ENCODE measurements at regions not wholly inside any gene's neighbourhood (a gene's known extent, or its start where the extent isn't known, plus 50 kb on each side); places are given as distances from the start of the nearest gene placed in this dataset.

DNA sequence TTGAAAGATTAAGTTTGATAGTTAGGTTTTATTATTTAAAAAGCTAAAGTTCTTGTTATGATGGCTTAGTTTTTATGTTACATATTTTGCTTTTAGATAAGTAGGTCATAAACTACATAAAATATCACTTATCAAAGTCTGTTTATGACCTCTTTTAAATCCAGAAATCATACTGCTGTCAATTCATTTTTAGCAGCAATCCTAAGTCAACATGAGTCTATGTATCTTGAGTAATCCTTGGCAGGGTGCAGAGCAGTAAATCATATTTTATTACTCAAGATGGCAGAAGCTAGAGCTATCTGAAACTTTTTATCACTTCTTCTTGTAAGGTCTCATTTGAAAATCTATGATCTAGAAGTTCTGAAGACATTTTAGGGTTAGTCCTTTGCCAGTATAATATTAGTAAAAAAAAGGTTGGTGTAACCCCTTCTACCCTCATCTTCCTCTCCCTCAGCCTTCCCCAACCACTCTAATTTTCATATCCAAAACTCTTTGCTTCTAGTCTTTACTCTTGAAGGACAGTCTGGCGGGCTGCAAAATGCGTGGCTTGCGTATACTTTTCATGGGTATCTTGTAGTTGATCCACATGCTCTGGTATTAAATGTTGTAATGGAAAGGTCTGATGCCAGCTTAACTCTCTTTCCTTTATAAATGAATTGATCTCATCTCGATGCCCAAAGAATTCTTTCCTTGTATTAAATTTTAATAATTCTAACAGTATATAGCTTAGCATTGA, 134.0 kb upstream of the THRB start (continued):
- TF ChIP-seq, protein P1, sequence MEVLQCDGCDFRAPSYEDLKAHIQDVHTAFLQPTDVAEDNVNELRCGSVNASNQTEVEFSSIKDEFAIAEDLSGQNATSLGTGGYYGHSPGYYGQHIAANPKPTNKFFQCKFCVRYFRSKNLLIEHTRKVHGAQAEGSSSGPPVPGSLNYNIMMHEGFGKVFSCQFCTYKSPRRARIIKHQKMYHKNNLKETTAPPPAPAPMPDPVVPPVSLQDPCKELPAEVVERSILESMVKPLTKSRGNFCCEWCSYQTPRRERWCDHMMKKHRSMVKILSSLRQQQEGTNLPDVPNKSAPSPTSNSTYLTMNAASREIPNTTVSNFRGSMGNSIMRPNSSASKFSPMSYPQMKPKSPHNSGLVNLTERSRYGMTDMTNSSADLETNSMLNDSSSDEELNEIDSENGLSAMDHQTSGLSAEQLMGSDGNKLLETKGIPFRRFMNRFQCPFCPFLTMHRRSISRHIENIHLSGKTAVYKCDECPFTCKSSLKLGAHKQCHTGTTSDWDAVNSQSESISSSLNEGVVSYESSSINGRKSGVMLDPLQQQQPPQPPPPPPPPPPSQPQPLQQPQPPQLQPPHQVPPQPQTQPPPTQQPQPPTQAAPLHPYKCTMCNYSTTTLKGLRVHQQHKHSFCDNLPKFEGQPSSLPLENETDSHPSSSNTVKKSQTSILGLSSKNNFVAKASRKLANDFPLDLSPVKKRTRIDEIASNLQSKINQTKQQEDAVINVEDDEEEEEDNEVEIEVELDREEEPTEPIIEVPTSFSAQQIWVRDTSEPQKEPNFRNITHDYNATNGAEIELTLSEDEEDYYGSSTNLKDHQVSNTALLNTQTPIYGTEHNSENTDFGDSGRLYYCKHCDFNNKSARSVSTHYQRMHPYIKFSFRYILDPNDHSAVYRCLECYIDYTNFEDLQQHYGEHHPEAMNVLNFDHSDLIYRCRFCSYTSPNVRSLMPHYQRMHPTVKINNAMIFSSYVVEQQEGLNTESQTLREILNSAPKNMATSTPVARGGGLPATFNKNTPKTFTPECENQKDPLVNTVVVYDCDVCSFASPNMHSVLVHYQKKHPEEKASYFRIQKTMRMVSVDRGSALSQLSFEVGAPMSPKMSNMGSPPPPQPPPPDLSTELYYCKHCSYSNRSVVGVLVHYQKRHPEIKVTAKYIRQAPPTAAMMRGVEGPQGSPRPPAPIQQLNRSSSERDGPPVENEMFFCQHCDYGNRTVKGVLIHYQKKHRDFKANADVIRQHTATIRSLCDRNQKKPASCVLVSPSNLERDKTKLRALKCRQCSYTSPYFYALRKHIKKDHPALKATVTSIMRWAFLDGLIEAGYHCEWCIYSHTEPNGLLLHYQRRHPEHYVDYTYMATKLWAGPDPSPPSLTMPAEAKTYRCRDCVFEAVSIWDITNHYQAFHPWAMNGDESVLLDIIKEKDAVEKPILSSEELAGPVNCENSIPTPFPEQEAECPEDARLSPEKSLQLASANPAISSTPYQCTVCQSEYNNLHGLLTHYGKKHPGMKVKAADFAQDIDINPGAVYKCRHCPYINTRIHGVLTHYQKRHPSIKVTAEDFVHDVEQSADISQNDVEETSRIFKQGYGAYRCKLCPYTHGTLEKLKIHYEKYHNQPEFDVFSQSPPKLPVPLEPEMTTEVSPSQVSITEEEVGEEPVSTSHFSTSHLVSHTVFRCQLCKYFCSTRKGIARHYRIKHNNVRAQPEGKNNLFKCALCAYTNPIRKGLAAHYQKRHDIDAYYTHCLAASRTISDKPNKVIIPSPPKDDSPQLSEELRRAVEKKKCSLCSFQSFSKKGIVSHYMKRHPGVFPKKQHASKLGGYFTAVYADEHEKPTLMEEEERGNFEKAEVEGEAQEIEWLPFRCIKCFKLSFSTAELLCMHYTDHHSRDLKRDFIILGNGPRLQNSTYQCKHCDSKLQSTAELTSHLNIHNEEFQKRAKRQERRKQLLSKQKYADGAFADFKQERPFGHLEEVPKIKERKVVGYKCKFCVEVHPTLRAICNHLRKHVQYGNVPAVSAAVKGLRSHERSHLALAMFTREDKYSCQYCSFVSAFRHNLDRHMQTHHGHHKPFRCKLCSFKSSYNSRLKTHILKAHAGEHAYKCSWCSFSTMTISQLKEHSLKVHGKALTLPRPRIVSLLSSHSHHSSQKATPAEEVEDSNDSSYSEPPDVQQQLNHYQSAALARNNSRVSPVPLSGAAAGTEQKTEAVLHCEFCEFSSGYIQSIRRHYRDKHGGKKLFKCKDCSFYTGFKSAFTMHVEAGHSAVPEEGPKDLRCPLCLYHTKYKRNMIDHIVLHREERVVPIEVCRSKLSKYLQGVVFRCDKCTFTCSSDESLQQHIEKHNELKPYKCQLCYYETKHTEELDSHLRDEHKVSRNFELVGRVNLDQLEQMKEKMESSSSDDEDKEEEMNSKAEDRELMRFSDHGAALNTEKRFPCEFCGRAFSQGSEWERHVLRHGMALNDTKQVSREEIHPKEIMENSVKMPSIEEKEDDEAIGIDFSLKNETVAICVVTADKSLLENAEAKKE (CRISPR knock-in tag; IDR thresholded peaks at IDR 0.05) = no peak
- TF ChIP-seq POLR2AphosphoS5 (IDR thresholded peaks at IDR 0.05; ENCODE audit: low read depth) = no peak
- no peak for TF ChIP-seq NANOG (IDR thresholded peaks at IDR 0.05; ENCODE audit: borderline replicate concordance)
- TF ChIP-seq EZH2 (IDR thresholded peaks at IDR 0.05; ENCODE audit: low read depth, unreplicated experiment) = no peak
- TF ChIP-seq, protein P2, sequence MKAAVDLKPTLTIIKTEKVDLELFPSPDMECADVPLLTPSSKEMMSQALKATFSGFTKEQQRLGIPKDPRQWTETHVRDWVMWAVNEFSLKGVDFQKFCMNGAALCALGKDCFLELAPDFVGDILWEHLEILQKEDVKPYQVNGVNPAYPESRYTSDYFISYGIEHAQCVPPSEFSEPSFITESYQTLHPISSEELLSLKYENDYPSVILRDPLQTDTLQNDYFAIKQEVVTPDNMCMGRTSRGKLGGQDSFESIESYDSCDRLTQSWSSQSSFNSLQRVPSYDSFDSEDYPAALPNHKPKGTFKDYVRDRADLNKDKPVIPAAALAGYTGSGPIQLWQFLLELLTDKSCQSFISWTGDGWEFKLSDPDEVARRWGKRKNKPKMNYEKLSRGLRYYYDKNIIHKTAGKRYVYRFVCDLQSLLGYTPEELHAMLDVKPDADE (IDR thresholded peaks at IDR 0.05) = no peak
- TF ChIP-seq STAT1 (IDR thresholded peaks at IDR 0.05; ENCODE audit: unreplicated experiment) = no peak

DNA sequence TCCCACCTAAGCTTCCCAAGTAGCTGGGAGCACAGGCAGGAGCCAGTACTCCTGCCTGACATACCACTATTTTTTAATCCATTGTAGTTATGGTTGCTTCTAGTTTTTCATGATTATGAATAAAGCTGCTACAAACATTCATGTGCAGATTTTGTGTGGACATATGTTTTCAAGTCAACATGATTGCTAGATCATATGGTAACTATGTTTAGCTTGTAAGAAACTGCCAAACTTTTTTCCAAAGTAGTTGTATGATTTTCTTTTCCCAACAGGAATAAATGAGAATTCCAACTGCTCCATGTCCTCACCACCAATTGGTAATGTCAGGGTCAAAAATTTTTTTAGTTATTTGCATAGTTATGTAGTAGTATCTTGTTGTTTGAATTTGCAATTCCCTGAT, 136.8 kb upstream of the THRB start:
- Histone ChIP-seq H3F3A (replicated peaks; ENCODE audit: low read depth) (no peaks in the 10 kb centered on the region), H3K4me2 (no peak overlapping the region), H3K4me3 (no peak overlapping the region), H3K4me1 (ENCODE audit: insufficient read depth) (no peaks in the 10 kb centered on the region), H2AFZ (no peak overlapping the region), H3K9me2 (ENCODE audit: insufficient read depth) (no peaks in the 10 kb centered on the region; the same call in 1 of the 2 replicates), H3K27ac (ENCODE audit: low read depth) (no peak overlapping the region), H4K20me1 (replicated peaks; ENCODE audit: insufficient read depth) (no peaks in the 10 kb centered on the region), H3K79me2 (replicated peaks; ENCODE audit: insufficient read depth) (no peaks in the 10 kb centered on the region), H3K27me3 (ENCODE audit: insufficient read depth) (no peaks in the 10 kb centered on the region), H3K36me3 (ENCODE audit: insufficient read depth) (no peaks in the 10 kb centered on the region)
- H3K27ac Mint-ChIP-seq = no peak overlapping the region
- no peaks in the 10 kb centered on the region for H3K27me3 Mint-ChIP-seq (ENCODE audit: insufficient read depth, low read depth, poor library complexity)
- H3K4me3 Mint-ChIP-seq = no peak overlapping the region
- peaks cover 3% of the 10 kb centered on the region; the same call in 2 of the 3 replicates for H3K36me3 Mint-ChIP-seq (ENCODE audit: low read depth)
- no peak for ATAC-seq
- peaks cover 10% of the 10 kb centered on the region; the same call in 2 of the 3 replicates for H3K9me3 Mint-ChIP-seq
- no peak for DNase-seq (ENCODE audit: low spot score)
- no peaks in the 10 kb centered on the region for H3K4me1 Mint-ChIP-seq
- TF ChIP-seq, protein P1 (CRISPR knock-in tag; IDR thresholded peaks at IDR 0.05) = no peak
- no peak for TF ChIP-seq STAT1 (IDR thresholded peaks at IDR 0.05; ENCODE audit: unreplicated experiment)
- no peak for TF ChIP-seq ZNF114 (CRISPR knock-in tag; IDR thresholded peaks at IDR 0.05)
